ENCODE measurements at regions not wholly inside any gene's neighbourhood (a gene's known extent, or its start where the extent isn't known, plus 50 kb on each side); places are given as distances from the start of the nearest gene placed in this dataset.
"Not testable (repeated sequence)": the region's sequence is repeated elsewhere in the genome, so short reads cannot be mapped to it uniquely, and the experiment has no call there.

GRCh38 chr1:119266386-119266785 lies 102.2 kb upstream of the HAO2 start:
- Mint-ChIP-seq H3K36me3 (ENCODE audit: low read depth) (no peaks in the 10 kb centered on the region), H3K4me3 (ENCODE audit: unreplicated experiment) (no peak overlapping the region), H3K9me3 (ENCODE audit: low read depth) (peaks cover 5% of the 10 kb centered on the region), H3K4me1 (ENCODE audit: low read depth) (no peaks in the 10 kb centered on the region), H3K27me3 (ENCODE audit: low read depth) (no peaks in the 10 kb centered on the region), H3K27ac (ENCODE audit: unreplicated experiment) (no peak overlapping the region)
- DNase-seq (ENCODE audit: low spot score), result no peak
- no peak for TF ChIP-seq CTCF (IDR thresholded peaks at IDR 0.05)

GRCh38 chr1:119266858-119267257 lies 101.7 kb upstream of the HAO2 start:
- Mint-ChIP-seq H3K36me3 (ENCODE audit: low read depth) (no peaks in the 10 kb centered on the region), H3K27me3 (ENCODE audit: low read depth) (peaks cover 3% of the 10 kb centered on the region), H3K27ac (ENCODE audit: unreplicated experiment) (no peak overlapping the region), H3K4me3 (ENCODE audit: unreplicated experiment) (no peak overlapping the region), H3K9me3 (ENCODE audit: low read depth) (peaks cover 5% of the 10 kb centered on the region), H3K4me1 (ENCODE audit: low read depth) (no peaks in the 10 kb centered on the region)
- no peak for TF ChIP-seq CTCF (IDR thresholded peaks at IDR 0.05)
- no peak for DNase-seq (ENCODE audit: low spot score)

- H3K4me3 Mint-ChIP-seq (ENCODE audit: unreplicated experiment); H3K27me3 Mint-ChIP-seq (ENCODE audit: low read depth); H3K36me3 Mint-ChIP-seq (ENCODE audit: low read depth); DNase-seq (ENCODE audit: low spot score); H3K27ac Mint-ChIP-seq (ENCODE audit: unreplicated experiment); H3K9me3 Mint-ChIP-seq (ENCODE audit: low read depth); H3K4me1 Mint-ChIP-seq (ENCODE audit: low read depth): not testable (repeated sequence)
These were observed 101.3 kb upstream of the HAO2 start for GRCh38 chr1:119267288-119267687.

- Mint-ChIP-seq H3K27me3 (ENCODE audit: low read depth) (peaks cover 6% of the 10 kb centered on the region), H3K36me3 (ENCODE audit: low read depth) (no peaks in the 10 kb centered on the region), H3K27ac (ENCODE audit: unreplicated experiment) (no peak overlapping the region), H3K4me3 (ENCODE audit: unreplicated experiment) (no peak overlapping the region), H3K9me3 (ENCODE audit: low read depth) (peaks cover 5% of the 10 kb centered on the region), H3K4me1 (ENCODE audit: low read depth) (no peaks in the 10 kb centered on the region)
- DNase-seq (ENCODE audit: low spot score), result no peak
- TF ChIP-seq CTCF (IDR thresholded peaks at IDR 0.05), result no peak
These were observed 99.7 kb upstream of the HAO2 start for GRCh38 chr1:119268879-119269278.

GRCh38 chr1:119275145-119276134 lies 93.1 kb upstream of the HAO2 start:
- no peak for DNase-seq (ENCODE audit: low spot score)
- H3K27ac Mint-ChIP-seq (ENCODE audit: unreplicated experiment), result no peak overlapping the region
- no peak overlapping the region for H3K4me3 Mint-ChIP-seq (ENCODE audit: unreplicated experiment)
- peaks cover 6% of the 10 kb centered on the region for H3K27me3 Mint-ChIP-seq (ENCODE audit: low read depth)
- TF ChIP-seq CTCF (IDR thresholded peaks at IDR 0.05), result peak; percentile 93
- no peaks in the 10 kb centered on the region for H3K36me3 Mint-ChIP-seq (ENCODE audit: low read depth)
- H3K4me1 Mint-ChIP-seq (ENCODE audit: low read depth), result peaks cover 18% of the 10 kb centered on the region
- H3K9me3 Mint-ChIP-seq (ENCODE audit: low read depth), result no peaks in the 10 kb centered on the region

GRCh38 chr1:119276558-119276957 lies 92.0 kb upstream of the HAO2 start:
- Mint-ChIP-seq H3K4me3 (ENCODE audit: unreplicated experiment) (no peak overlapping the region), H3K9me3 (ENCODE audit: low read depth) (no peaks in the 10 kb centered on the region), H3K27ac (ENCODE audit: unreplicated experiment) (no peak overlapping the region), H3K27me3 (ENCODE audit: low read depth) (peaks cover 5% of the 10 kb centered on the region), H3K4me1 (ENCODE audit: low read depth) (peaks cover 20% of the 10 kb centered on the region), H3K36me3 (ENCODE audit: low read depth) (no peaks in the 10 kb centered on the region)
- peak; percentile 39 for TF ChIP-seq CTCF (IDR thresholded peaks at IDR 0.05)
- DNase-seq (ENCODE audit: low spot score), result no peak
